ENCODE measurements at regions not wholly inside any gene's neighbourhood (a gene's known extent, or its start where the extent isn't known, plus 50 kb on each side); places are given as distances from the start of the nearest gene placed in this dataset.
"Not testable (repeated sequence)": the region's sequence is repeated elsewhere in the genome, so short reads cannot be mapped to it uniquely, and the experiment has no call there.

DNA sequence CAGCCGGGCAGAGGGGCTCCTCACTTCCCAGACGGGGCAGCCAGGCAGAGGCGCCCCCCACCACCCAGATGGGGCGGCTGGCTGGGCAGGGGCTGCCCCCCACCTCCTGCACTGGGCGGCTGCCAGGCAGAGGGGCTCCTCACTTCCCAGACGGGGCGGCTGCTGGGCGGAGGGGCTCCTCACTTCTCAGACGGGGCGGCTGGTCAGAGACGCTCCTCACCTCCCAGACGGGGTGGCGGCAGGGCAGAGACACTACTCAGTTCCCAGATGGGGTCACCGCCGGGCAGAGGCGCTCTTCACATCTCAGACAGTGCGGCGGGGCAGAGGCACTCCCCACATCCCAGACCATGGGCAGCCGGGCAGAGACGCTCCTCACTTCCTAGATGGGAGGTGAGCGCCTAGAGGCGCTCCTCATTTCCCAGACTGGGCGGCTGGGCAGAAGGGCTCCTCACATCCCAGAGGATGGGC, 142.3 kb upstream of the FHIT start:
- not testable (repeated sequence) for TF ChIP-seq EZH2phosphoT487 (IDR thresholded peaks at IDR 0.05; ENCODE audit: low read length); EZH2 (optimal IDR thresholded peaks at IDR 0.05; ENCODE audit: low read depth, low read length)
- TF ChIP-seq, protein P1, sequence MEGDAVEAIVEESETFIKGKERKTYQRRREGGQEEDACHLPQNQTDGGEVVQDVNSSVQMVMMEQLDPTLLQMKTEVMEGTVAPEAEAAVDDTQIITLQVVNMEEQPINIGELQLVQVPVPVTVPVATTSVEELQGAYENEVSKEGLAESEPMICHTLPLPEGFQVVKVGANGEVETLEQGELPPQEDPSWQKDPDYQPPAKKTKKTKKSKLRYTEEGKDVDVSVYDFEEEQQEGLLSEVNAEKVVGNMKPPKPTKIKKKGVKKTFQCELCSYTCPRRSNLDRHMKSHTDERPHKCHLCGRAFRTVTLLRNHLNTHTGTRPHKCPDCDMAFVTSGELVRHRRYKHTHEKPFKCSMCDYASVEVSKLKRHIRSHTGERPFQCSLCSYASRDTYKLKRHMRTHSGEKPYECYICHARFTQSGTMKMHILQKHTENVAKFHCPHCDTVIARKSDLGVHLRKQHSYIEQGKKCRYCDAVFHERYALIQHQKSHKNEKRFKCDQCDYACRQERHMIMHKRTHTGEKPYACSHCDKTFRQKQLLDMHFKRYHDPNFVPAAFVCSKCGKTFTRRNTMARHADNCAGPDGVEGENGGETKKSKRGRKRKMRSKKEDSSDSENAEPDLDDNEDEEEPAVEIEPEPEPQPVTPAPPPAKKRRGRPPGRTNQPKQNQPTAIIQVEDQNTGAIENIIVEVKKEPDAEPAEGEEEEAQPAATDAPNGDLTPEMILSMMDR (IDR thresholded peaks at IDR 0.05; ENCODE audit: low read length): not testable (repeated sequence)

Data from MM.1S (cell line).